ENCODE measurements at regions not wholly inside any gene's neighbourhood (a gene's known extent, or its start where the extent isn't known, plus 50 kb on each side); places are given as distances from the start of the nearest gene placed in this dataset.

DNA sequence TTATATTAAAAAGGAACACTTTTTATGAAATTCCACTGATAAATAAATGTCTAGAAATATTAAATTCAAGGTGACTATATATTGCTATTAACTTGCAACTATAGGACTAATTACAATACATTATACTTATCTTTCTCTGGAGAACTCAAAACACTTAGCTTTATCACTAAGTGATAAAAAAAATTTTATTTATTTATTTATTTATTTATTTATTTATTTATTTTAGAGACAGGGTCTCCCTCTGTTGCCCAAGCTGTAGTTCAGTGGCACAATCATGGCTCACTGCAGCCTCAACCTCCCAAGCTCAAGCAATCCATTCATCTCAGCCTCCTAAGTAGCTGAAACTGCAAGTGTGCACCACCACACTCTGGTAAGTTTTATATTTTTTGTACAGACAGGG lies 451.1 kb downstream of the DSC3 start:
- intact Hi-C loops (cut with DNase I): no loop called here
- TF ChIP-seq, protein P1, sequence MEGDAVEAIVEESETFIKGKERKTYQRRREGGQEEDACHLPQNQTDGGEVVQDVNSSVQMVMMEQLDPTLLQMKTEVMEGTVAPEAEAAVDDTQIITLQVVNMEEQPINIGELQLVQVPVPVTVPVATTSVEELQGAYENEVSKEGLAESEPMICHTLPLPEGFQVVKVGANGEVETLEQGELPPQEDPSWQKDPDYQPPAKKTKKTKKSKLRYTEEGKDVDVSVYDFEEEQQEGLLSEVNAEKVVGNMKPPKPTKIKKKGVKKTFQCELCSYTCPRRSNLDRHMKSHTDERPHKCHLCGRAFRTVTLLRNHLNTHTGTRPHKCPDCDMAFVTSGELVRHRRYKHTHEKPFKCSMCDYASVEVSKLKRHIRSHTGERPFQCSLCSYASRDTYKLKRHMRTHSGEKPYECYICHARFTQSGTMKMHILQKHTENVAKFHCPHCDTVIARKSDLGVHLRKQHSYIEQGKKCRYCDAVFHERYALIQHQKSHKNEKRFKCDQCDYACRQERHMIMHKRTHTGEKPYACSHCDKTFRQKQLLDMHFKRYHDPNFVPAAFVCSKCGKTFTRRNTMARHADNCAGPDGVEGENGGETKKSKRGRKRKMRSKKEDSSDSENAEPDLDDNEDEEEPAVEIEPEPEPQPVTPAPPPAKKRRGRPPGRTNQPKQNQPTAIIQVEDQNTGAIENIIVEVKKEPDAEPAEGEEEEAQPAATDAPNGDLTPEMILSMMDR (IDR thresholded peaks at IDR 0.05): no peak
- no peak for ATAC-seq

DNA sequence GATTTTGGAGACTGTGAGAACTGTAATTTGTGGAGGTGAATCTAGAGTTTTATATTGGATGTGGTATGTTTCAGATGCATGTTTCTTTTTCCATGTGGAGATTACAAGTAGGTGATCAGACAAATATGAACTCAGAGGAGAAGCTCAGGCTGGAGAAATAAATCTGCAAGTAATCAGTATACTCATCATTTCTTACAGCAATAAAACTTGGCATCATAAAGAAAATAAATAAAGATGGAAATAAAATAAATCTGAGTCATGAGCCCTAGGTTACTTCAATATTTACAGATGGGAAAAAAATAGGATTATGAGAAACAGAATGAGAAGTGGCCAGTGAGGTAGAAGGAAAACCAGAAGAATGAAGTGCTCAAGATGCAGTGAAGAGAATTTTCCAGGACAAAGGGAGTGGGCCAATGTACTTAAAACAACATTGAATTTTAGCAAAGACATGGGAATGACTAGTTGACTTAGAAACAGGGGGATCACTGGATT lies 453.8 kb downstream of the DSC3 start:
- H3K27me3 ChIP-seq (ENCODE audit: low read depth): no peaks in the 10 kb centered on the region
- no peak overlapping the region for H3K4me3 ChIP-seq
- DNase-seq (no peak), ATAC-seq (no peak)
- TF ChIP-seq, protein P1 (IDR thresholded peaks at IDR 0.05): no peak
- H3K4me1 ChIP-seq: no peaks in the 10 kb centered on the region
- H3K9me3 ChIP-seq: no peaks in the 10 kb centered on the region
- no peak overlapping the region for H3K27ac ChIP-seq
- no peaks in the 10 kb centered on the region for H3K36me3 ChIP-seq
- intact Hi-C loops (cut with DNase I): no loop called here

More for the DNA sequence above, 451.1 kb downstream of the DSC3 start:
- H3K27me3 ChIP-seq (ENCODE audit: low read depth): no peaks in the 10 kb centered on the region
- DNase-seq: no peak
- no peaks in the 10 kb centered on the region for H3K9me3 ChIP-seq
- no peak overlapping the region for H3K27ac ChIP-seq
- no peaks in the 10 kb centered on the region for H3K36me3 ChIP-seq
- H3K4me1 ChIP-seq: no peaks in the 10 kb centered on the region
- no peak overlapping the region for H3K4me3 ChIP-seq

DNA sequence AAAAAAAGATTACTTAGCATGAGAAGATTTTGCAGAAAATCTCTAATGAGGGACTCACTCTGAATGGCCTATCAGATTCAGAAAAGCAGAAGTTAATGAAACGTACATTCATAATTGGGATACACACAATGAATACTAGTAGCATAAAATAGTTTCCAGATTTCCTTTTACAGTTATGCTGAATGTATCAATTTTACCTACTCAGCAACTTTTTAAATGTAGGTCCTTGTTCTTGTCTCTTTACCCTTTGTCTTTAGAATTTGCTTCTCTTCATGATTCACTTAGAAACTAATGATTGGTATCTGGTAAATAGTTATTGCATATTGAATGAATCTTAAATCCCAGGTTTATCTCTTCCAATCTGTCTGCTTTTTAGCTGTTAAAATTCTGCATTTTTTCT lies 458.8 kb downstream of the DSC3 start:
- Histone ChIP-seq H3K9me3 (no peaks in the 10 kb centered on the region), H3K4me1 (no peaks in the 10 kb centered on the region), H3K27ac (no peak overlapping the region), H3K27me3 (ENCODE audit: low read depth) (no peaks in the 10 kb centered on the region), H3K4me3 (no peak overlapping the region), H3K36me3 (no peaks in the 10 kb centered on the region)
- ATAC-seq: no peak
- DNase-seq: no peak
- TF ChIP-seq, protein P1 (IDR thresholded peaks at IDR 0.05): no peak
- intact Hi-C loops (cut with DNase I): no loop called here

- Histone ChIP-seq H3K4me1 (no peaks in the 10 kb centered on the region), H3K27ac (no peak overlapping the region), H3K9me3 (no peaks in the 10 kb centered on the region), H3K36me3 (no peaks in the 10 kb centered on the region), H3K4me3 (no peak overlapping the region), H3K27me3 (ENCODE audit: low read depth) (no peaks in the 10 kb centered on the region)
- no peak for DNase-seq
- intact Hi-C loops (cut with DNase I): no loop called here
- TF ChIP-seq, protein P1 (IDR thresholded peaks at IDR 0.05): no peak
- no peak for ATAC-seq
Observed at GRCh38 chr18:30582078-30582477, 460.5 kb downstream of the DSC3 start.

DNA sequence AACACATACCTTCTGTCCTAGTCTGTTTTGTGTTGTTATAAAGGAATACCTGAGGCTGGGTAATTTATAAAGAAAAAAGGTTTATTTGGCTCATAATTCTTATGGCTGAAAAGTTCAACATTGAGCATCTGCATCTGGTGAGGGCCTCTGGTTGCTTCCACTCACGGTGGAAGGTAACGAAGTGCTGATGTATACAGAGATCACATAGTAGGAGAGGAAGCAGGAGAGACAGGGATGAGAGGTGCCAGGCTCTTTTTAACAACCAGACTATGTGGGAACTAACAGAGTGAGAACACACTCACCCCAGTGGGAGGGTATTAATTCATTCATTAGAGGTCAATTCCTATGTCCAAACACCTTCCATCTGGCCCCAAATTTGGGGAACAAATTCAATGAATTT lies 463.8 kb downstream of the DSC3 start:
- Histone ChIP-seq H3K4me3 (no peak overlapping the region), H3K27me3 (ENCODE audit: low read depth) (no peaks in the 10 kb centered on the region), H3K4me1 (no peaks in the 10 kb centered on the region), H3K36me3 (no peaks in the 10 kb centered on the region), H3K9me3 (no peaks in the 10 kb centered on the region), H3K27ac (no peak overlapping the region)
- intact Hi-C loops (cut with DNase I): no loop called here
- TF ChIP-seq, protein P1 (IDR thresholded peaks at IDR 0.05): no peak
- DNase-seq (no peak), ATAC-seq (no peak)

DNA sequence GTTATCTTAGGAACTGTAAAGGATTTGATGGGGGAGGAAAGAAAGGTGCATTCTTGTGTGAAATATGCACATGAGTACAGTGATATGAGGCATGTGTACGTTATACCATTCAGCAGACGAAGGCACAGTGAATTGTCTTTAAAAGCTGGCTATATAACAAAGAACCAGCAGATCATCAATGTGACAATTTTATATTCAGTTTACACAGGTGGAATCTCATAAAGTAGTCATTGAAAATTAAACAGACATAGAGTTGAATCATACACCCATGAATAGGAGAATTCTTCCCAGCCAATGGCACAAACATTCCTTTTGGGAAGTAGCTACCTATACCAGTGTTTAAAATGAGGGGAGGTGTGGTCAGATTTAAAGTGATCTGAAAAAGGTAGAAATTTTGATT lies 470.3 kb downstream of the DSC3 start:
- no peak overlapping the region for H3K4me3 ChIP-seq
- no peaks in the 10 kb centered on the region for H3K4me1 ChIP-seq
- TF ChIP-seq, protein P1 (IDR thresholded peaks at IDR 0.05): no peak
- ATAC-seq (no peak), DNase-seq (no peak)
- no peak overlapping the region for H3K27ac ChIP-seq
- H3K27me3 ChIP-seq (ENCODE audit: low read depth): no peaks in the 10 kb centered on the region
- no peaks in the 10 kb centered on the region for H3K9me3 ChIP-seq
- no peaks in the 10 kb centered on the region for H3K36me3 ChIP-seq
- intact Hi-C loops (cut with DNase I): no loop called here

Data from lower lobe of right lung (tissue), 2 donors.